ENCODE measurements at regions not wholly inside any gene's neighbourhood (a gene's known extent, or its start where the extent isn't known, plus 50 kb on each side); places are given as distances from the start of the nearest gene placed in this dataset.

- no peak for DNase-seq (ENCODE audit: low read depth)
- H3K4me3 ChIP-seq (ENCODE audit: low read depth, low read length) = no peak overlapping the region
- no peak for TF ChIP-seq CTCF (IDR thresholded peaks at IDR 0.05; ENCODE audit: insufficient read depth, low read depth, low read length, missing control alignments)
Observed at GRCh38 chr3:64895106-64895990, 207.5 kb upstream of the ADAMTS9 start.

- no peak for DNase-seq (ENCODE audit: low read depth)
- H3K4me3 ChIP-seq (ENCODE audit: low read depth, low read length) = no peak overlapping the region
- TF ChIP-seq CTCF (IDR thresholded peaks at IDR 0.05; ENCODE audit: insufficient read depth, low read depth, low read length, missing control alignments) = no peak
Observed at GRCh38 chr3:64894006-64894405, 206.2 kb upstream of the ADAMTS9 start.

- H3K4me3 ChIP-seq (ENCODE audit: low read depth, low read length) = no peak overlapping the region
- DNase-seq (ENCODE audit: low read depth) = no peak
- TF ChIP-seq CTCF (IDR thresholded peaks at IDR 0.05; ENCODE audit: insufficient read depth, low read depth, low read length, missing control alignments) = no peak
Observed at GRCh38 chr3:64892671-64893309, 205.0 kb upstream of the ADAMTS9 start.

- no peak overlapping the region for H3K4me3 ChIP-seq (ENCODE audit: low read depth, low read length)
- no peak for TF ChIP-seq CTCF (IDR thresholded peaks at IDR 0.05; ENCODE audit: insufficient read depth, low read depth, low read length, missing control alignments)
- no peak for DNase-seq (ENCODE audit: low read depth)
Observed at GRCh38 chr3:64891021-64891420, 203.2 kb upstream of the ADAMTS9 start.

GRCh38 chr3:64890466-64890865 lies 202.7 kb upstream of the ADAMTS9 start:
- no peak for DNase-seq (ENCODE audit: low read depth)
- H3K4me3 ChIP-seq (ENCODE audit: low read depth, low read length) = no peak overlapping the region
- TF ChIP-seq CTCF (IDR thresholded peaks at IDR 0.05; ENCODE audit: insufficient read depth, low read depth, low read length, missing control alignments) = no peak

- H3K4me3 ChIP-seq (ENCODE audit: low read depth, low read length) = no peak overlapping the region
- TF ChIP-seq CTCF (IDR thresholded peaks at IDR 0.05; ENCODE audit: insufficient read depth, low read depth, low read length, missing control alignments) = no peak
- no peak for DNase-seq (ENCODE audit: low read depth)
Observed at GRCh38 chr3:64890006-64890405, 202.2 kb upstream of the ADAMTS9 start.

Data from GM12865 (cell line).